ENCODE measurements at regions not wholly inside any gene's neighbourhood (a gene's known extent, or its start where the extent isn't known, plus 50 kb on each side); places are given as distances from the start of the nearest gene placed in this dataset.
"Not testable (repeated sequence)": the region's sequence is repeated elsewhere in the genome, so short reads cannot be mapped to it uniquely, and the experiment has no call there.

- not testable (repeated sequence) for TF ChIP-seq CTCF (IDR thresholded peaks at IDR 0.05); POLR2AphosphoS5 (IDR thresholded peaks at IDR 0.05; ENCODE audit: insufficient read depth in 1 of 2, low read depth in 1 of 2); POLR2A (IDR thresholded peaks at IDR 0.05)
These were observed 137.0 kb downstream of the USP46 start for GRCh38 chr4:52522093-52522492.
